NCI-H345 treated with DMSO at 0.1 percent for 48 hours (cell line): ENCODE measurements at regions not wholly inside any gene's neighbourhood (a gene's known extent, or its start where the extent isn't known, plus 50 kb on each side); places are given as distances from the start of the nearest gene placed in this dataset.

Experiments
- DNase-seq: peaks from one replicate; lab custom pipeline; 2025; ENCODE audit not compliant: unreplicated experiment; lab: John Stamatoyannopoulos, UW

DNA sequence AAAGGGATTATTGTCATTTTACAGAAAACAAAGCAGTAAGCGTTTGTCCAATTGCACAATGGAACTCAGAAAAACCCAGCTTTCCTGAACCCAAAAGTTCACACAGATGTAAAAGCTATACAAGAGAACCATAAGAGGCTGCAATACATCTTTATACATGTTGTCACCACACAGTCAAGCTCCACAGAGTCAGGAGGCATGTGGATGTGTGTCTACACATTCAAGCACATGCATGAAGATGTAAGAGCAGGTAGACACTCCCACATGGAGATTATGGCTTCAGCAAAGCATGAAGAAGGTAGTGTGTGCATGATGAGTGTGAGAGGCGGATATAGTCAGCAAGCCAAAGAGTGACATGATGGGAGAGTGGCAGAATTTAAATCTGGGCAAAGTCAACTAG lies 124.7 kb upstream of the THBS1 start:
- no peak for DNase-seq

DNA sequence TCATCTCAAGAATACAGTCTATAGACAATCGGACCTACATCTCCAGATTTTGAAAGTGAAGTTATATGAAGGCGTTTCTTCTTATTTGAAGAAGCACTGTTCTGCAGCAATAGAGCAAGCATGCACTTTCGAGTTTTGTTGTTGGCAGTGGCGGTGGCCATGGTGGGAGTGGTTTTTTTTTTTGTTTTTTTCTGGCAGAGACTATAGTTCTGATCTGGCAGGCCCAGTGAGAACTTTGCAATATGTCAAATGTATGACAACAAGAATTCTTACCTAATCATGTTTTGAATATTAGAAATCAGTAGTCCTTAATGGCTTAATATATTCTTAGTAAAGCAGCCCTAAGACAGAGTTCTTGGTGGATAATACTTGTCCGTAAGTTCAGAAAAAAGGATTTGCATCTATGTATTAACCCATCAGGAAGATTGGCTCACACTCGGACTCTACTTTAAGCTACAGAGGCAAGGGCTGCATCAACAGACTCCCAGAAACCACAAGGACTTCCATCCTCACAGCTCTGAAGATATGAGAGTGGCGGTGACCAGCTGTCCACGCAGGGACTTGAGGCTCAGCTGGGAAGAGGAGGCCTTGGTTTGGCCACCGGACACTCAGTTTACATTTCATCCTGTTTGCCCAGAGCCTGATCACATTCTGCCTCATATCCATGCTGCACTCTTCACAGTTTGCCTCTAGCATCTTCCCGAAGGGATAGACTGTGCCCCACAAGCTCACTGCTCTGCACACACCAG lies 124.1 kb upstream of the THBS1 start:
- no peak for DNase-seq

DNA sequence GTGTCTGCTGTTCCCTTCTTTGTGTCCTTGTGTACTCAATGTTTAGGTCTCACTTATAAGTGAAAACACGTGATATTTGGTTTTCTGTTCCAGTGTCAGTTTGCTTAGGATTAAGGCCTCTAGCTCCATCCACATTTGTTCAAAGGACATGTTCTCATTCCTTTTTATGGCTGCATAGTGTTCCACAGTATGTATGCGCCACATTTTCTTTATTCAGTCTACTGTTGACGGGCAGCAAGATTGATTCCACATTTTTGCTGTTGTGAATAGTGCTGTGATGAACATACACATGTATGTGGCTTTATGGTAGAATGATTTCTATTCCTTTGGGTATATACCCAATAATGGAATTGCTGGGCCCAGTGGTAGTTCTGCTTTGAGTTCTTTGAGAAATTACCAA lies 122.7 kb upstream of the THBS1 start:
- DNase-seq = no peak

DNA sequence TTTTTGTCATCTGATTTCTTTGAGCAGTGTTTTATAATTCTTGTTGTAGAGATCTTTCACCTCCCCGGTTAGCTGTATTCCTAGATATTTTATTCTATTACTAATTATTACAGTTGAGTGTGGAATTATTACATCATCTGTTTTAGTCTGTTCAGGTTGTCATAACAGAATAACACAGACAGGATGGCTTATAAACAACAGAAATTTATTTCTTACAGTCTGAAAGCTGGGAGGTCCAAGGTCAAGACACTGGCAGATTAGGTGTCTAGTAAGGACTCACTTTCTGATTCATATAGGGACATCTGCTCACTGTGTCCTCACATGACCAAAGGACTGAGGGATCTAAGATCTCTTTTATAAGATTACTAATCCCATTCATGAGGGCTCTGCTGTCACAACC lies 121.3 kb upstream of the THBS1 start:
- no peak for DNase-seq

DNA sequence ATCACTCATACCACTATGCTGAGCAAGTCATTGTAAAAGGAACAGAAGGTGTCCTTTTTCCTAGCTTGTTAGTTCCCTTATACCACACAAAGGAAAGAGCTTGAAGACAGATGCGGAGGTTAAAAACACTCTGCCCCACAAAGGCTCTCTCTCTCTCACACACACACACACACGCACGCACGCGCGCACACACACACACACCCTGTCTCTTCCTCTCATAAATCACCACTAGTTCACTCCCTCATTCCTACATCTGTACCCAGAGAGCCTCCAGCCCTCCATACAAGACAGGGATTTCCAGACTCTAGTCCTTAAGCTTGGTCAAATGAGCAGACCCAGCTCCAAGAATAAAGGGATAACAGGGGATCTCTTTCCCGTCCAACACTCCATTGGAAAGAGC lies 120.1 kb upstream of the THBS1 start:
- DNase-seq = no peak

DNA sequence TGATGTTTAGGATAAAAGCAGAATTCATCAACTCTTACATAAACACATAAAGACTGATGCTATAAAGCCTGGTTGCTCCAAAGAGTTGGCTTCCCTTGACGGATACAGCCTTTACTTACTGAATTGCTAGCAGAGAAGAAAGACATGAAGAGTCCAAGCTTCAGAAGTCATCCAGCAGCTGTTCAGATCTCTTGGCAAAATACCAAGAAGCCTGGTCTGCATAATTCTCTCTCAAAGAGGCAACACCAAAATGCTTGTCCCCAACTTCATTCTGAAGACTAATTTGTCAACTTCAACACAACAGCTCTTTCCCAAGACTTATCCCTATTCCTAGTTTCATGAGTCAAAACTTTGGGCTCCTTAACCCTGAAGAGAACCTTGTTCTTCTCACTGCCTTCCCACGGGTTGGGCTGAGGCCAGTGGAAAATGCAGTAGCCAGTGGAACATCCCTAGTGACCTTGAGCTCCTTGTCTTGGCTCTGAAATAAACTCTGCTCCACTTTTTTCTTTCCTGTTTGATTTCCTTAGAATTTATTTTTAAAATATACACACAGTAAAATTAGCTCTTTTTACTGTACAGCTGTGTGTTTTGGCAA lies 119.2 kb upstream of the THBS1 start:
- DNase-seq = no peak

DNA sequence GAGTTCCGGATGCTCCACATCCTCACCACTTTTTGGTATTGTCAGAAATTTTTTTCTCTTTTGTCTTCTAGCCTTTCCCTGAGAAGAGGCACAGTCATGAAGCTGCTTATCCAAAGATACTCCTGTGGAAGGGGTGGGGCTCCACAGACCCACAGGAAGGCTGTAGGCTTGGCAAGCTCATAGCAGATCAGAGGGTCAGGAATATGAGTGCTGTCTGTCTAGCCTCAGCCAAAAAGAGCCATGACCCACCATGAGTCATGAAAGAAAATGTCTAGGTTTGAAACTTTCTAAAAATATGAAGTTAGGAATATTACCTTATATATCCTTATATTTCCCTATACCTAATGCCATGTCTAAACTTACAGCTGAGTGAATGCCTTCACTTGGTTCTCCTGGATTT lies 118.2 kb upstream of the THBS1 start:
- no peak for DNase-seq

DNA sequence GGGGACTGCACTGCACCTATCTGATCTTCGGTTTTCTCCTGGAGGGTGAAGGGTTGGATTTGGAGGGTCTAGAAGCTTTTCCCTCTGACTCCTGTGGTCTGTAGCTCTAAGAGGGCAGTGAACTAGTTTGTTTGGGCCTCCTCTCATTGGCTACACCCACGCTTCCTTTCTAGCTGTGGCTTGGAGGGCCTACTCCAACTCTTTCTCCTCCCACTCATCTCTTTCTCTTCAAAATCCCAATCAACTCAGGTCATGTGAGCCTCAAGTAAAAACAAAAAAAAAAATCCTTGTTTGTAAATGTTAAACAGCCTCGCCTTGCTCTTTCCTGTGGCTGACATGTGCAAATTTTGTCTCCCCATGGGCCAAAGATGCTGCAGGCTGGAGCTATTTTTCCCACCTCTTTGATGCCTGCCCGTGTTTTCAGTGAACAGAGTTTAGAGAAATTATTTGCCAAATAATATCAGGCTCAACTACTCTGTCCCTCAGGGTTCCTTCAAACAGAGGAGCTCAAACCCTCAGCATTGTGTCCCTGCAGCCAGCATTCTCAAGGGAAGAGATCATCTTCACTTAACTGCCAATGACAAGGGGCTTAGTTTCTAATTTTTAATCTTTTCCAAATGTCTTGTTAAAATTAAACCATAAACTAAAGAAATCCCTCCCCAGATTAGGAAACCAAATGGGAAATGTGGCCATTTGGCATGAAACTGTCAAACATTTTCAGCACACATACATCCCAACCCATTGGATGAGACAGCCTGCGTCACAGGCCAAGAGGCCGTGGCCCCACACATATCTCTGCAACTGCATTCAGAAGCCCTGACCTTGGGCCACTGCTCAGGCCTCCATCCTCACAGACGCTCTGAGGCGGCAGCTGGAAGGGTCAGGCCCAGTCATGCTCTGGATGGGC lies 114.8 kb upstream of the THBS1 start:
- DNase-seq = no peak

DNA sequence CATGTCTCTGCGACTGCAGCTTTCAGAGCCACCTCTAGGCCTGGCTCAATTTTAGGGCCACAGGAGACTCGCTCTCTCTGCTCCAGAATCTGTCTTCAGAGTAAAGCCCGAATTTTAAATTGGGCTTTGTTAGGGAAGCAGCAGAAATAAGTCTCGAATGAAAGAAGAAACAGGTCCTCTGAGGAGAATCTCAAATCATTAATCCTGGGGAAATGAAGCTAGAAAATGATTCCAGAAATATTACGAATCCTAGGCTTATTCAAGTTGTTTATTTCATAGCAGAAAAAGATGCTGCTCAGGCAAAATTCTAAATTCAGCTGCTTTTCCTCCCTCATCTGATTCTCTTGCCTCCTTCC lies 114.2 kb upstream of the THBS1 start:
- DNase-seq = no peak

DNA sequence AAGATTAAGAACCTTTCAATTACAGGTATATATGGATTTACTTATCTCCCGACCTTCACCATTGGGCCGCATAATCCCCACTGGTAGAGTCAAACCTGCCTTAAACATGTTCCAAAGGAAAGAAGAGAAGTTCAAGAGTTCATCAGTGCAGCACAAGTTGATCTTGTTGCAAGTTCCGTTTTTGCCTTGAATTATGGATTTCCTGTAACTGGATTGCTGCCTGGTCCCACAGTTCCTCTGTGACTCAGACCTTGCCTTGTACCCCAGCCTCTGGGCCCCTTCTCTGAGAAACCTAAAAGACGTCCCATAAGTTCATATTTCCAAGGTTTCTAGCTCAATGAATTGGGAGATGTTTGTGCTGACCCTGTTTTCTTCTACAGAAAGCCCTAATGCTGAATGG lies 112.5 kb upstream of the THBS1 start:
- DNase-seq = no peak

DNA sequence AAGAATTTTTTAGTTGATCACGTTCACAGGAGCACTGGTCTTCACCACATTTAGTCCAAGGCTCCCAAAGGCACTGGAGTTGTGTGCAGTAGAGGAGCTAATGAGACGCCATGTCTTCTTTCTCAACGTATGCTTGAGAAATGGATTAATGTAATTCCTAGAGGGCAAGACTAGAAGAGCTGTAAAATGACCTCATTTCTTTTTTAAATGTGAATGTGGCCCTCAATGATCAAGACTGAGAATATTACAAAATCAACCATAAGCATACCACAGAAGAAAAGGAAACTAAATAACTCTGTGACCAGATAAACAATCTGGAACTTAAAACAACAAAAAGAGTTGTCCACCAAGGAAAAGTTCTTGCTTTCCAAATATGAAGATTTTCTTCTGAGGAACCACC lies 112.1 kb upstream of the THBS1 start:
- DNase-seq = no peak

DNA sequence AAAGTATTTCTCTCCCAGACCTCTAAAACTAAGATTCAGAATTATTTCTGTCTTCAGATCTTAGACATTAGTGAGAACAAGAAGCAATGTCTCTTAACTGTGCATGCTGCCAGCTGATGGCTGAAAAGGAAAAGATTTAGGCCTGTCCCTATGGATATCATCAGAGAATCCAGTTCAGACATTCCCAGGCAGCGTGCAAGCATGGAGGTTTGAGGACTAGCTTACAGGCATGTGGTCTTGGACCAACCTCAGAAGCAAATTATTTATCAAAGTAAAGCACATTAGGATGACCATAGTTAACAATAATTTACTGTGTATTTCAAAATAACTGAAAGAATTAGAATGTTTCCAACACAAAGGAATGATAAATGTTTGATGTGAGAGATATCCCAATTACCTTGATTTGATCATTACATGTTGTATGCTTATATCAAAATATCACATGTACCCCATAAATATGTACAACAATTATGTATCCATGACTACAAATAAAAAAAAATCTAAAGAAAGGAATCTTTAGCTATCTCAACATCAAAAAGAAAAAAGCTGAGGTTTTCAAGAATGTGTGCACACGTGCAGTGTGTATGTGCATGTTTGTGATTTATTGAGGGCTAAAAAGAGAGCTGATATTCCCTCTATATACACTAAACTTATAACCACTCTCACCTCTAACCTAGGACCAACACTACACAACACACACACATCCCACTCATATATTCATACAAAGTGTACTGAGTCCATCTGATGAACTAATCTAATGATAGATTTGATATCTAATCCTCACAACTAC lies 108.9 kb upstream of the THBS1 start:
- DNase-seq = no peak

DNA sequence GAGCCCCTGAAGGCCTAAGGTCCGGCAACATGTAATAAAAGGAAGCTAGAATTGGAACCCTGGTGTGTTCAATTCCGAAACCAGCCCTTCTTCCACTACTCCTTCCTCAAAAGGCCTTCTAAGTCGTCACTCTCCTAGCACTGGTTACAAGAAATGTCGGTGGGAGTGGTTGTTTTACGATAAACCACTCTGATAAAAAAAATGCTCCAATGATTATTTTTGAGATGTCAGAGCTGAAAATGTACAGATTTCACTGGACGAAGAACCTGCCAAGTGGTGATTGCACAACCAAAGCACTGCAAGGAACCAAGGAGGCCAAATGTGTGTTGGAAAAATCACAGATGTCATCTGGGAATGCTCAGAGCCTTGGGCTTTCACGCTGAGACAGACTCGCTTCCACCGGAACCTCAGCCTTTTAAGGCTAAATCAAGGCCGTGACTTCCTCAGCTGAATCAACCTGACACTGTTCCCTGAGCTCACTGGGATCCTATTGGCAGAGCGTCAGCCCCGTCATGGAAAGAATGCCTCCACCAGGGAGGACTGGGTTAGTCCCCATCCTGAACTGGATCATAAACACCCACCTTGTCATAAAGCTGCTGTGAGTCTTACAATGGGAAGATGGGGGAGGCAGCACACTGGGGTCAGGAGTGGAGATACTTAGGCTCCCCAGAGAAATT lies 108.1 kb upstream of the THBS1 start:
- no peak for DNase-seq

DNA sequence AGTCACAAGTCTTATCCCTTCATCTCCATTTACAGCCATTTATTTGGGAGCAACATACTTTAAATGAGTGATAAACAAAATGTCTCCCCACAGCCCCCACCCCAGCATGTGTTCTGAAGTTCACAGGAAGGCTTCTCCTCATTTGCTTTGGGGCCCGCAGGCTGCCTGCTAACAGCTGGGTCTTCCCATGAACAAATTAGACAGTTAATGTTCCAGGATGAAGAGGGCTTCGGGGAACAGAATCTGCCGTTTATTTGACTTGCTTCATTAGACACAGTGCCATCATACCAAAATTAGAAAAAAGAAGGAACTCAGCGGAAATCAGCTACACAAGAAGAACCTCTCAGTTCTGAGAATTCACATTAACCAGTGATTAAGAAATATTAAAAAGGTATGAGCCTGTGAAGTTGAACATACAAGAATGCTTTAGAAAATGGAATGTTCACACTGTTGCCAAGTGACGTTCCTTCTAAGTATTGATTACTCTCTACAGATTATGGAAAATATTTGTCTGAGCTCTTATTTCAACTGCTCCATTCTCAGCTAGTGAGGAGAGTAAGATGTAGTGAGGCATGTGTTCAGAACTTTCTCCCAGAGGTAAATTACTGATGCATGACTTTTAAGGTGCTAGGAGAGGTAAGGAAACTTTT lies 107.5 kb upstream of the THBS1 start:
- DNase-seq = no peak

DNA sequence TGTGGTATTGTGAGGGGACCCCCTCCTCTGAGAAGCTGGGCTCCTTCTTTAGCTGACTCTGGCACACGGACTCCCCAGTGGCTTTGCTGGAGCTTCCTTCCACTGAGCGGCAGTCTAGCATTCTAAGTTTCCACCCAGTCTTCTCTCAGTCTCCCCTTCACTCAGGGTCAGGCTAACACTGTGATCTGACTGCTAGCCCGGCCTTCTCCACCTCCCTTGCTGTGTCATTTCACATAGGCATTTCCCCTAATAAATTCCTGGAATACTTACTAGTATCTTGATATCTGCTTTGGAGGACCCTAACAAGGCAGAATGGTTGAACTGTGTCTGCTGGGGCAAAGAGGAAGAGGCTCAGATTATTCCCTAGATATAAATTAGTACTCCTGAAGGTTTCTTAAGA lies 106.2 kb upstream of the THBS1 start:
- DNase-seq = no peak

DNA sequence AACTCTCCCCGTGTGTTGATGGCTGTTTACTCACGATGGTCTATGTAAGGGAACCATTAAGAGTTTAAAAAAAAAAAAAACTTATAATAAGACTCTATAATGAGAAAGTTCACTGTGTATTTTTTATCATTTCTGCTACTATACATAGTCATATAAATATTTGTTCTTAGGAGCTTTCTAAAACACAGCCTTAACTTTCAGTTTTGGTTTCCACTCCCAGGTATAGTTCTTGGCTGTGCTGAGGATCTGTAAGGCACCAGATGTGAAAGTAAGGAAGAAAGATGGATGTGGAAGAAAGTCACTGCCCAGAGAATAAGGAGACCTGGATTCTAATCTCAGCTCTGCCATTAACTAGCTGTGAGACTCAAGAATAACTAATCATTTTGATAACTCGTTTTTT lies 101.9 kb upstream of the THBS1 start:
- no peak for DNase-seq

DNA sequence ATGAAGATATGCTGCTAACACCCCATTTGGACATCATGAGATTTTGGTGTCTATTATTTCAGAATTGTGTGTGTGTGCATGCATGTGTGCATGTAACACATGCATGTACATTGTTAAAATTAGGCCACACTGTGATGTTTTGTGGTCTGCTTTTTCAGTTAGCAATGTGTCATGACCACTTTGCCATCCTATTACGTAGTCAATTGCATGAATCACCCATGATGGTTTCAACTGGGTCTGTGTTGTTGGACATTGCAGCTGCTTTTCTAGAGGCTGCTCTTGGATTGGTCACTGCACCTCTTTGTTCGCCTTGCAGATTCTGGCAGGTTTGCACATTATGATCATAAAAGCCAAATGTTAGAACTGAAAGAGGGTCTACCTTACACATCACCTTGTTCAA lies 101.0 kb upstream of the THBS1 start:
- DNase-seq = no peak

DNA sequence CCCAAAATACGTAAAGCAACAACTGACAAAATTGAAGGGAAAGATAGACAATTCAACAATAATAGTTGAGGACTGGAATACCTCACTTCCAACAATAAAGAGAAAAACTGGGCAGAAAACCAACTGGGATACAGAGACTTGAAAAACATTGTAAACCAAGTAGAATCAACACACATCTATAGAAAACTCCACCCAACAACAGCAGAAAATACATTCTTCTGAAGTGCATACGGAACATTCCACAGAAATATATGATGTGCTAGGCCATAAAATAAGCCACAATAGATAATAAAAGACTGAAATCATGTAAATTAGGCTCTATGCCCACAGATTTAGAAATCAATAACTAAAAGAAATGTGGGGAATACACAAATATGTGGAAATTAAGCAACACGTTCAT lies 98.4 kb upstream of the THBS1 start:
- no peak for DNase-seq

DNA sequence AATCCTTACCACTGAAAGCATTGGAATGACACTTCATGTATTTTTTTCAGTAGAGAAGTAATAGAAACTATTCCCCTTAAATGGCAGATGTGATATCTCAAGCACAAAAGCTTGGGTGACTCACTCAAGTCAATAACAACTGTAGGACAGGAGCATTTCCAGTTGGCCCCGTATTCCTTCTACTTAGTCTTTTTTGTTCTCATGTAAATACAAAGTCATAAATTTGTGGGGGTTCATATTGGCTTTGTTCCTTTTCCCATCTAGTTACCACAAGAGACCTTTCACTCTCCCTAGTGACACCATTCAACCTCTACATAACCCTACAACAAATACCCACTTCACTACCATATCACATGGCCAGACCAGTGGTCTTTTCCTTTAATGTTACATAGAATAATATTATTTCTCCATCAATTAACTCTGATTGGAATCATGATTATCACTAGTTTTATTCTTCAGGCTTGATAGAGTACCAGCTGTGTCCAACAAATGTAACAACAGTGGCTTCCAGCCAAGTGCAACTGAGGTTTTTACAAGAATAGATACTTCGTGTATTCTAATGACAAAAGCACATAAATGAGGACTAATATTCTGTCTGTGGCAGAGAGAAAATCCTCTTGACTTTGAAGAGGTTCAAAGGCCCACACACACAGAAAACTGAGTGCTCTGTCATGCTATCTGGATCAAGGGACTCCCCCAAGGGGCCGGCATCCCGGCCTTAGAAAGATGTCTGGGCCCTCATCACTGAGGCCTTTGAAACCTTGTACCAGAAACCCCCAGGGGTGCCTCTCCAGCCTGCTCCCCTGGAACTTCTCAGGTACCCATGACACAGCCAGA lies 94.0 kb upstream of the THBS1 start:
- no peak for DNase-seq

DNA sequence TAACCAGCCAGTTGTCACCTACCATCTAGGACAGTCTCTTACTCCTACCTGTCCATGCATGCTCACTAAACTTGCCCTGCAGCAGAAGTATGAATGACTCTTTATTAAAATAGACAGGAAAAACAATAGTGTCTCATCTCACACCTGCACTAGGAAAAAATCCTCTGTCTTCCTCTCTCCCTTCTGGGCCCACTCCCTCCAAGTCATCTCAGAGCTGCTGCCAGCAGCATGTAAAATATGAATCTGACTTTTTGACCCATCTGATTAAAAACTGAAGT lies 93.5 kb upstream of the THBS1 start:
- no peak for DNase-seq
